CD14-positive monocyte (primary cell): ENCODE measurements at regions not wholly inside any gene's neighbourhood (a gene's known extent, or its start where the extent isn't known, plus 50 kb on each side); places are given as distances from the start of the nearest gene placed in this dataset.

Source experiments
- DNase-seq, 3 donors: peaks; one replicate each; pipeline ENCODE4 v3.0.0-alpha.2; 2011 to 2022
- H2AFZ ChIP-seq: 2 replicates; pipeline ENCODE4 v1.6.0; 2012; ENCODE audit warnings: mild to moderate bottlenecking, low read depth, low read length, inconsistent platforms; ENCODE audit not compliant: insufficient read depth, poor library complexity, severe bottlenecking
- H3K27ac ChIP-seq, 2 donors: 1 replicate in 1 of 2; 2 replicates in 1 of 2; pipeline ENCODE4 v1.5.1; 2012 to 2013; ENCODE audit warnings: low read length in 2 of 2, control low read depth in 1 of 2, inconsistent platforms in 1 of 2, low read depth in 1 of 2, mild to moderate bottlenecking in 1 of 2
- H3K27me3 ChIP-seq, 2 donors: one replicate each; pipeline versions ENCODE4 v1.6.0 to v1.6.1; 2011 to 2013; ENCODE audit warnings: low read length in 2 of 2; ENCODE audit not compliant: control insufficient read depth in 2 of 2, insufficient read depth in 2 of 2
- H3K36me3 ChIP-seq, 2 donors: replicated peaks in 1 of 2; 1 replicate in 1 of 2; 2 replicates in 1 of 2; pipeline versions ENCODE4 v1.5.1 to v1.6.1; 2012 to 2013; ENCODE audit warnings: low read length in 2 of 2, control low read depth in 1 of 2, inconsistent platforms in 1 of 2, mild to moderate bottlenecking in 1 of 2; ENCODE audit not compliant: insufficient read depth in 2 of 2, control insufficient read depth in 1 of 2
- H3K4me1 ChIP-seq, 2 donors: 1 replicate in 1 of 2; 2 replicates in 1 of 2; pipeline versions ENCODE4 v1.5.1 to v1.6.1; 2012 to 2013; ENCODE audit warnings: low read length in 2 of 2, control low read depth in 1 of 2, inconsistent platforms in 1 of 2, mild to moderate bottlenecking in 1 of 2, moderate library complexity in 1 of 2; ENCODE audit not compliant: insufficient read depth in 2 of 2, control insufficient read depth in 1 of 2
- H3K4me2 ChIP-seq: replicated peaks from 2 replicates; pipeline ENCODE3; 2012; ENCODE audit warnings: low read length, moderate library complexity, mild to moderate bottlenecking; ENCODE audit not compliant: poor library complexity, severe bottlenecking; ENCODE audit errors: extremely low read depth
- H3K4me3 ChIP-seq, 3 experiments: fragments of 200-600 bp in 1 of 3; sonication (generic) in 1 of 3; replicated peaks in 1 of 3; 1 replicate in 2 of 3; 2 replicates in 1 of 3; pipeline ENCODE4 v1.5.1; 2011 to 2013; ENCODE audit warnings: low read length in 3 of 3, mild to moderate bottlenecking in 3 of 3, control low read depth in 2 of 3, low read depth in 2 of 3, inconsistent platforms in 1 of 3, moderate library complexity in 1 of 3
- H3K79me2 ChIP-seq: 2 replicates; pipeline ENCODE4 v1.6.0; 2012; ENCODE audit warnings: mild to moderate bottlenecking, control low read depth, inconsistent platforms, low read length, moderate library complexity; ENCODE audit not compliant: insufficient read depth
- H3K9ac ChIP-seq: 2 replicates; pipeline ENCODE4 v1.6.0; 2017; ENCODE audit warnings: low read length, mild to moderate bottlenecking; ENCODE audit not compliant: insufficient read depth, poor library complexity, severe bottlenecking
- H3K9me3 ChIP-seq, 2 donors: replicated peaks in 1 of 2; 1 replicate in 1 of 2; 2 replicates in 1 of 2; pipeline versions ENCODE4 v1.5.1 to v1.6.1; 2012 to 2013; ENCODE audit warnings: low read length in 2 of 2, control low read depth in 1 of 2; ENCODE audit not compliant: control insufficient read depth in 1 of 2, insufficient read depth in 1 of 2
- H4K20me1 ChIP-seq: 2 replicates; pipeline ENCODE4 v1.6.0; 2012; ENCODE audit warnings: mild to moderate bottlenecking, low read length, control low read depth, moderate library complexity; ENCODE audit not compliant: insufficient read depth
- H3K27ac Mint-ChIP-seq, 7 donors: one replicate each; pipeline ENCODE4 v1.8.0; 2020; ENCODE audit warnings: mild to moderate bottlenecking in 7 of 7, mixed read lengths in 7 of 7, moderate library complexity in 6 of 7, inconsistent platforms in 2 of 7
- H3K27me3 Mint-ChIP-seq, 3 donors: one replicate each; pipeline ENCODE4 v1.8.0; 2021 to 2022; ENCODE audit warnings: low read depth in 3 of 3, mild to moderate bottlenecking in 3 of 3, mixed read lengths in 3 of 3, moderate library complexity in 3 of 3, inconsistent platforms in 1 of 3
- H3K36me3 Mint-ChIP-seq, 2 donors: one replicate each; pipeline ENCODE4 v1.8.0; 2020; ENCODE audit warnings: mixed read lengths in 2 of 2, inconsistent platforms in 1 of 2, mild to moderate bottlenecking in 1 of 2
- H3K4me1 Mint-ChIP-seq: one replicate; pipeline ENCODE4 v1.8.0; 2020; ENCODE audit warnings: mild to moderate bottlenecking, mixed read lengths
- H3K4me3 Mint-ChIP-seq, 2 donors: one replicate each; pipeline ENCODE4 v1.8.0; 2020; ENCODE audit warnings: mild to moderate bottlenecking in 2 of 2, mixed read lengths in 2 of 2, moderate library complexity in 1 of 2
- H3K9me3 Mint-ChIP-seq, 7 donors: one replicate each; pipeline ENCODE4 v1.8.0; 2020 to 2022; ENCODE audit warnings: mixed read lengths in 7 of 7, mild to moderate bottlenecking in 6 of 7, moderate library complexity in 6 of 7, inconsistent platforms in 2 of 7
- WGBS: methylation state at CpG from one replicate; pipeline ENCODE4 v1.1.5; 2013; ENCODE audit warnings: missing lambda C conversion rate; ENCODE audit not compliant: insufficient coverage; 5-methylcytosine and 5-hydroxymethylcytosine counted together
- intact Hi-C, 2 donors: fragments of 100-400 bp; cut with micrococcal nuclease; formaldehyde crosslinking; loops; one replicate each; pipeline versions ENCODE4 v1.15.0 to v1.15.1; 2023
- TF ChIP-seq, protein P1 (sequence below): fragments of 200-600 bp; IDR thresholded peaks from one replicate; pipeline ENCODE4 v1.8.0; 2022; ENCODE audit warnings: antibody characterized with exemption, mild to moderate bottlenecking

DNA sequence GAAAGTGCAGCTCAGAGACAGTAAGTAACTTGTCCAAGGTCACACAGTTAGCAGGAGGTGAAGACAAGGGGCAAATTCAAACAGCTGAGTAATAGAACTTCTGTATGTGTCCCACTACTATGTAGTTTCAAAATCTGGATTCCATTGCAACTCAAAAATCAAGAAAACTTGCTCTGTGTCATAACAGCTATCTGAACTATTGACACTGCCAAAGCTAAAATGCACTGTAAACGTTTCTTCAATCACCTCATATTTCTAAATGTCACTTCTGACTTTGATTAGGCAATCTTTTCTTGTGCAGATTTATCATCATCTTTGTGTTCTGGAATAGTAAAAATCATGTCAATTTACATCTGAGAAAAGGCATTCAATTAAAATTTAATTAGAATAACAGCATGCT, 957.6 kb downstream of the MRPL39 start:
- H3K4me3 ChIP-seq: no peak overlapping the region
- WGBS: no CpG with 5 or more reads among the region's 1 CpG
- H3K4me1 Mint-ChIP-seq: no peaks in the 10 kb centered on the region
- peaks cover 4 to 6% of the 10 kb centered on the region in 2 donors for H3K9me3 ChIP-seq
- H3K79me2 ChIP-seq: no peaks in the 10 kb centered on the region
- intact Hi-C loops: no loop called here
- no peak overlapping the region for H3K4me3 Mint-ChIP-seq
- no peak overlapping the region for H3K27ac ChIP-seq
- no peaks in the 10 kb centered on the region for H3K27me3 Mint-ChIP-seq
- no peak overlapping the region for H2AFZ ChIP-seq
- H3K27ac Mint-ChIP-seq: no peak overlapping the region
- H4K20me1 ChIP-seq: no peaks in the 10 kb centered on the region
- H3K9ac ChIP-seq: no peak overlapping the region
- no peaks in the 10 kb centered on the region for H3K4me1 ChIP-seq
- H3K36me3 ChIP-seq: no peaks in the 10 kb centered on the region
- no peak for DNase-seq
- H3K9me3 Mint-ChIP-seq: peaks cover 0 to 16% (median 4%) of the 10 kb centered on the region in 7 donors
- no peaks in the 10 kb centered on the region for H3K36me3 Mint-ChIP-seq
- TF ChIP-seq, protein P1, sequence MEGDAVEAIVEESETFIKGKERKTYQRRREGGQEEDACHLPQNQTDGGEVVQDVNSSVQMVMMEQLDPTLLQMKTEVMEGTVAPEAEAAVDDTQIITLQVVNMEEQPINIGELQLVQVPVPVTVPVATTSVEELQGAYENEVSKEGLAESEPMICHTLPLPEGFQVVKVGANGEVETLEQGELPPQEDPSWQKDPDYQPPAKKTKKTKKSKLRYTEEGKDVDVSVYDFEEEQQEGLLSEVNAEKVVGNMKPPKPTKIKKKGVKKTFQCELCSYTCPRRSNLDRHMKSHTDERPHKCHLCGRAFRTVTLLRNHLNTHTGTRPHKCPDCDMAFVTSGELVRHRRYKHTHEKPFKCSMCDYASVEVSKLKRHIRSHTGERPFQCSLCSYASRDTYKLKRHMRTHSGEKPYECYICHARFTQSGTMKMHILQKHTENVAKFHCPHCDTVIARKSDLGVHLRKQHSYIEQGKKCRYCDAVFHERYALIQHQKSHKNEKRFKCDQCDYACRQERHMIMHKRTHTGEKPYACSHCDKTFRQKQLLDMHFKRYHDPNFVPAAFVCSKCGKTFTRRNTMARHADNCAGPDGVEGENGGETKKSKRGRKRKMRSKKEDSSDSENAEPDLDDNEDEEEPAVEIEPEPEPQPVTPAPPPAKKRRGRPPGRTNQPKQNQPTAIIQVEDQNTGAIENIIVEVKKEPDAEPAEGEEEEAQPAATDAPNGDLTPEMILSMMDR: no peak
- H3K4me2 ChIP-seq: no peak overlapping the region
- no peaks in the 10 kb centered on the region for H3K27me3 ChIP-seq

DNA sequence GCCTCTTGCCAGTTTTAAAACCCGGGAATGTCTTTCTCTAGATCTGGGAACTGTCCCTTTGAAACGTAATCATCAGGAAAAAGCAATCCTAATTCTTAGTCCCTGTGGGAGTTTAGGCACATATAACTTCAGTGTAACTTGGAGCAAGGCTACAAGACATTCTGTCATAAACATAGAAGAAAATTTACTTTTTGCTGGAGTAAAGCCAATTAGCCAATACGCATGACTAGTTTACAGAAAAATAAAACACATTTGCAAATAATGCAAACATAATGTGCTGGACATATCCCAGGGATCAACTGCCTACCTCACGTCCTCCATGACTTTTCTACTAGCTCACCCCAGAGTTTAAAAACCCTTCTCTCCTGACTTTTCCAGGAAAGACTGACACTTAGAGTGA, 970.6 kb downstream of the MRPL39 start:
- 80% methylated on average over 1 of the region's 4 CpGs for WGBS
- H3K27ac Mint-ChIP-seq: no peak overlapping the region
- Histone ChIP-seq H3K4me1 (no peaks in the 10 kb centered on the region), H3K36me3 (no peaks in the 10 kb centered on the region), H3K27ac (no peak overlapping the region), H3K4me3 (no peak overlapping the region), H3K4me2 (no peak overlapping the region), H4K20me1 (no peaks in the 10 kb centered on the region), H3K27me3 (no peaks in the 10 kb centered on the region), H3K79me2 (no peaks in the 10 kb centered on the region), H3K9ac (no peak overlapping the region), H3K9me3 (peaks cover 3 to 6% of the 10 kb centered on the region in 2 donors), H2AFZ (no peak overlapping the region)
- no peak for DNase-seq
- H3K4me3 Mint-ChIP-seq: no peak overlapping the region
- H3K27me3 Mint-ChIP-seq: no peaks in the 10 kb centered on the region
- H3K36me3 Mint-ChIP-seq: no peaks in the 10 kb centered on the region
- peaks cover 0 to 11% (median 2%) of the 10 kb centered on the region in 7 donors for H3K9me3 Mint-ChIP-seq
- intact Hi-C loops: no loop called here
- H3K4me1 Mint-ChIP-seq: no peaks in the 10 kb centered on the region
- TF ChIP-seq, protein P1: no peak
